Muscle of leg (tissue), 3 donors: ENCODE measurements at regions not wholly inside any gene's neighbourhood (a gene's known extent, or its start where the extent isn't known, plus 50 kb on each side); places are given as distances from the start of the nearest gene placed in this dataset.

ENCODE experiments used
- DNase-seq: peaks from one replicate; pipeline ENCODE4 v3.0.0; 2013
- H3K27ac ChIP-seq: one replicate; pipeline ENCODE4 v1.5.1; 2013; ENCODE audit warnings: mild to moderate bottlenecking, low read length, control low read depth
- H3K27me3 ChIP-seq: one replicate; pipeline ENCODE4 v1.6.1; 2013; ENCODE audit warnings: low read length; ENCODE audit not compliant: control insufficient read depth, insufficient read depth
- H3K36me3 ChIP-seq: one replicate; pipeline ENCODE4 v1.6.1; 2013; ENCODE audit warnings: low read length; ENCODE audit not compliant: control insufficient read depth, insufficient read depth
- H3K4me1 ChIP-seq: one replicate; pipeline ENCODE4 v1.6.1; 2013; ENCODE audit warnings: low read length; ENCODE audit not compliant: control insufficient read depth, insufficient read depth
- H3K4me3 ChIP-seq: one replicate; pipeline ENCODE4 v1.5.1; 2013; ENCODE audit warnings: low read length, control low read depth
- H3K9me3 ChIP-seq: replicated peaks from 2 replicates; pipeline ENCODE4 v1.6.1; 2013; ENCODE audit warnings: low read depth, low read length; ENCODE audit not compliant: control insufficient read depth
- WGBS: methylation state at CpG from one replicate; pipeline ENCODE4 v1.1.5; 2013; ENCODE audit warnings: missing lambda C conversion rate; ENCODE audit not compliant: insufficient coverage; 5-methylcytosine and 5-hydroxymethylcytosine counted together

DNA sequence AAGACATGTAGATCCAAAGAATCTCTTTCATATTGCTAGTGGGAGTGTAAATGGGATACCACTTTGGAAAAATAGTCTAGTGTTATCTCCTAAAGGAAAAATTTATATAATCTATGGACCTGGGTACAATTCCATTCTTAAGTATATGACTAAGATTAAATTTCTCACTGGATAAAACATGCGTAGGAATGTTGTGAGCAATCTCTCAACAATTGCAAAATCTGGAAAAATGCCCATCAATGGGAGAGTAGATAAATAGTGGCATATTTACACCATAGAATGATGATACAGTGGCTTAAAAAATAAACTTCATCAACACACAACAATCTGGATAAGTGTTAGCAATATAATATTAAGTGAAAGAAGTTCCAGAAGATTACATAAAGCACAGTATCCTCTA lies 469.5 kb downstream of the MAN2A1 start:
- no peak for DNase-seq
- Histone ChIP-seq H3K4me1 (no peaks in the 10 kb centered on the region), H3K27me3 (no peaks in the 10 kb centered on the region), H3K36me3 (no peaks in the 10 kb centered on the region), H3K4me3 (no peak overlapping the region), H3K9me3 (no peaks in the 10 kb centered on the region), H3K27ac (no peak overlapping the region)
- no CpG with 5 or more reads among the region's 1 CpG for WGBS

DNA sequence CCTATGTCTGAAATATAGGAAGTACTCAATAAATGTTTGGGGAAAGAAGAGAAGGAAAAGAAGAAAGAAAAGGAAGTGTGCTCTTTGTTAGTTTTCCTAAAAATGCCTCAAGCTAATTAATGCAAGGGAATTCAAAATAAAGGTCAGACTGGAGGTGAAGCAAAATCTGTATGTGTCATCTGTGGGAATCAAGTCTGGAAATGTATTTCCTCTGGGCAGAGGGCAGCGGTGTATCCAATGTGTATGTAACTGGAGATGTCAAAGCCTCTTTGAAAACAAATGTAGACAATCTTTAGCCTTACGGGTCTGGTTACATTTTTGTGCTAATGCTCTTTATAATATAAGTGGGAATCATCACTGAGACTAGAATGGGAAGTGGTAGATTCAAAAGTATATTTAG lies 471.4 kb downstream of the MAN2A1 start:
- DNase-seq, result no peak

DNA sequence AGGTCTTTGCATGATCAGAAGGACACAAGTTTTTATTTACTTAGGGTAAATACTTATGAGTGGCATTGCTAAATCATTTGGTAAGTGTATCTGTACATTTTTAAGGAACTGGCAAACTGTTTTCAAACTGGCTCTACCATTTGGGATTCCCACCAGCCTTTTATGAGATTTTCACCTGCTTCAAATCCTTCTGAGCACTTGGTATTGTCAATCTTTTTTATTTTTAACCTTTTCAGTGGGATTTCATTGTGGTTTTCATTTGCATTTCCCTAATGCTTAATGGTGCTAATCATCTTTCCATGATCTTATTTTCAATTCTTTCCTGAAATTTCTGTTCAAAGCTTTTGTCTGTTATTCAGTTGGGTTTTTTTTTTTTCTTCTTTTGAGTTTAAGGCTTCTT lies 475.6 kb downstream of the MAN2A1 start:
- no peak overlapping the region for H3K4me3 ChIP-seq
- H3K4me1 ChIP-seq, result no peaks in the 10 kb centered on the region
- H3K27ac ChIP-seq, result no peak overlapping the region
- H3K9me3 ChIP-seq, result peaks cover under 1% of the 10 kb centered on the region
- DNase-seq, result no peak
- no peaks in the 10 kb centered on the region for H3K36me3 ChIP-seq
- H3K27me3 ChIP-seq, result no peaks in the 10 kb centered on the region

More for the DNA sequence above, 471.4 kb downstream of the MAN2A1 start:
- H3K4me3 ChIP-seq, result no peak overlapping the region
- no peaks in the 10 kb centered on the region for H3K36me3 ChIP-seq
- H3K27me3 ChIP-seq, result no peaks in the 10 kb centered on the region
- no peaks in the 10 kb centered on the region for H3K9me3 ChIP-seq
- H3K4me1 ChIP-seq, result no peaks in the 10 kb centered on the region
- H3K27ac ChIP-seq, result no peak overlapping the region
- WGBS, result no CpG with 5 or more reads among the region's 2 CpGs

DNA sequence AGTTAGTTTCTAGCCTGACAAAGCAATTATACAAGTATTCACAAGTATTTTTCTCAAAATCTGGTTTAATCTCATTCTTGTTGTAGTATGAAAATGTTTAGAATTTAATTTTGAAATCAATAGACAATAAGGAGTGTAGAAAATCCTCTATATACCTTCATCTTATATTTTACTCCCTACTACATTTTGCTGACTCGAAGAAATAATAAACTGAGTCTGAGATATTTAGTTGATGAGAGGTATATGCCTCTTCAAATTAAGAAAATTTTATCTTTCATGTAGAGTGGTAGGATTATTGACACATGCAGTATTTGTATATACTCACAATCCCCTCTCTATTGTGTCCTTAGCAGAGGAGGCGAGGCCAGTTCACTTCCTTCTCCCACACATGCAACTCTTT lies 477.7 kb downstream of the MAN2A1 start:
- Histone ChIP-seq H3K27ac (no peak overlapping the region), H3K27me3 (no peaks in the 10 kb centered on the region), H3K4me1 (no peaks in the 10 kb centered on the region), H3K9me3 (peaks cover 10% of the 10 kb centered on the region), H3K36me3 (no peaks in the 10 kb centered on the region), H3K4me3 (no peak overlapping the region)
- no peak for DNase-seq
- 67% methylated on average over 1 of the region's 2 CpGs for WGBS

DNA sequence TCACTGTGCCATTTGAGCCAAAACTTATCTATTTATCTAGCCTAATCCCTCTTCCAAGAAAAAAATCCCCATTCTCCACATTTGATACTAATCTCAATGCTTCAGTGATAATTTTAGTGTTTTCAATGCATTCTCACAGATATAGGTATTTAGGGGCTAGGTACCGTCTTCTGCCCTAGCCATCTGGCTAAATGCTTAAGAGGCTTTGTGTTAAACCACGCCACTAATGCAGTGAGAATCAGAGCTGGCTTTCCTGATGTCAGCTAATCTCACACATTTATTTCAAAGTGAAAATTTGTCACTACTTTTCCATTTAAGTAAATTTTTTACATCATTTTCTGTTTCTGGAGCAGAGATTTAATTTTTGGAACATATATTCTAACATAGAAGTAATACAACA lies 479.7 kb downstream of the MAN2A1 start:
- no peaks in the 10 kb centered on the region for H3K27me3 ChIP-seq
- H3K27ac ChIP-seq, result no peak overlapping the region
- no peaks in the 10 kb centered on the region for H3K4me1 ChIP-seq
- no peaks in the 10 kb centered on the region for H3K36me3 ChIP-seq
- WGBS, result no CpG with 5 or more reads among the region's 2 CpGs
- peaks cover 10% of the 10 kb centered on the region for H3K9me3 ChIP-seq
- DNase-seq, result no peak
- no peak overlapping the region for H3K4me3 ChIP-seq

- Histone ChIP-seq H3K27me3 (no peaks in the 10 kb centered on the region), H3K9me3 (no peaks in the 10 kb centered on the region), H3K36me3 (no peaks in the 10 kb centered on the region), H3K4me1 (no peaks in the 10 kb centered on the region), H3K4me3 (no peak overlapping the region), H3K27ac (no peak overlapping the region)
- no peak for DNase-seq
- WGBS, result no CpG with 5 or more reads among the region's 2 CpGs
Observed at GRCh38 chr5:110177729-110178128, 488.0 kb downstream of the MAN2A1 start.

DNA sequence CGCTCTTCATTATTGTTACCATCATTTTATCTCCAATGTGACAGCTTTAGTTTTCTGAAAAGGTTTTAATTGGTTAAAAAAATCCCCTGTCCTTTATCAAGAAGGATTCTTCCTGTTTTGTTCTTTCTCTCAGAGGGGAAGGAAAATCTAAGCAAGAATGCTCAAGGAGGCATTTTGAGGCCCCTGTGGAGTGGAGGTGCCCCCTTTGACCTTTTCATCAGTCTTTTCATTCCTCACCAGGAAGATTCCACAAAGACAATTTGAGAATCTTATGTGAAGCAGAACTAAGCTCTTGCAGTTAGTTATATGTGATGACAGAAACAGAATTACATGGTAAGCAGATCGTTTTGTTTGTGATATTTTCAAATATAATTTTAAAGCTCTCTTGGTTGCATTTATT lies 489.6 kb downstream of the MAN2A1 start:
- DNase-seq, result no peak
- H3K27ac ChIP-seq, result no peak overlapping the region
- H3K27me3 ChIP-seq, result no peaks in the 10 kb centered on the region
- no peaks in the 10 kb centered on the region for H3K36me3 ChIP-seq
- no peaks in the 10 kb centered on the region for H3K9me3 ChIP-seq
- H3K4me1 ChIP-seq, result no peaks in the 10 kb centered on the region
- no peak overlapping the region for H3K4me3 ChIP-seq
- WGBS, result no CpG with 5 or more reads among the region's 2 CpGs

- no peak for DNase-seq
- no peaks in the 10 kb centered on the region for H3K27me3 ChIP-seq
- H3K9me3 ChIP-seq, result no peaks in the 10 kb centered on the region
- H3K36me3 ChIP-seq, result no peaks in the 10 kb centered on the region
- H3K4me3 ChIP-seq, result no peak overlapping the region
- H3K27ac ChIP-seq, result no peak overlapping the region
- no peaks in the 10 kb centered on the region for H3K4me1 ChIP-seq
Observed at GRCh38 chr5:110194191-110194590, 504.5 kb downstream of the MAN2A1 start.

GRCh38 chr5:110195288-110195687 lies 505.6 kb downstream of the MAN2A1 start:
- H3K9me3 ChIP-seq, result no peaks in the 10 kb centered on the region
- no peaks in the 10 kb centered on the region for H3K27me3 ChIP-seq
- no peaks in the 10 kb centered on the region for H3K36me3 ChIP-seq
- no peak for DNase-seq
- H3K27ac ChIP-seq, result no peak overlapping the region
- no peaks in the 10 kb centered on the region for H3K4me1 ChIP-seq
- WGBS, result no CpG with 5 or more reads among the region's 1 CpG
- no peak overlapping the region for H3K4me3 ChIP-seq

DNA sequence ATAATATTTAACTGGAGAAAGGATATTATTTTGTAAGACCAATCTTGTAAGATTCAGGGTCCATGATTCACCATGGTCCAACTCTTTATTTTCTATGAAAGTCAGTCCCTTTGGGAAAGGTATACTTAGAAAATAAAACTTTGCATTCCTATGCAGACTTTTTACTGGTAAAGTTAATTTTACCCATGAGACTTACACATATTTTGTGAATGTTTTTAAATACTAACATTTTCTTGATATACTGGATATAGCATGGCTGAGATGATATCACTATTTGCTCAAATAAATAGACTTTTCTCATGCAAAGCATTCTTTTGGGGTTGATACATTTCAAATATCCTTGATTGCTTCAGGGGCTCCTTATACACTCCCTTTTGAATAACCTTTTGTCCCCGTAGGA lies 512.1 kb downstream of the MAN2A1 start:
- no peak for DNase-seq
- Histone ChIP-seq H3K4me3 (no peak overlapping the region), H3K27me3 (no peaks in the 10 kb centered on the region), H3K27ac (no peak overlapping the region), H3K4me1 (no peaks in the 10 kb centered on the region), H3K36me3 (no peaks in the 10 kb centered on the region), H3K9me3 (no peaks in the 10 kb centered on the region)
- no CpG with 5 or more reads among the region's 1 CpG for WGBS

DNA sequence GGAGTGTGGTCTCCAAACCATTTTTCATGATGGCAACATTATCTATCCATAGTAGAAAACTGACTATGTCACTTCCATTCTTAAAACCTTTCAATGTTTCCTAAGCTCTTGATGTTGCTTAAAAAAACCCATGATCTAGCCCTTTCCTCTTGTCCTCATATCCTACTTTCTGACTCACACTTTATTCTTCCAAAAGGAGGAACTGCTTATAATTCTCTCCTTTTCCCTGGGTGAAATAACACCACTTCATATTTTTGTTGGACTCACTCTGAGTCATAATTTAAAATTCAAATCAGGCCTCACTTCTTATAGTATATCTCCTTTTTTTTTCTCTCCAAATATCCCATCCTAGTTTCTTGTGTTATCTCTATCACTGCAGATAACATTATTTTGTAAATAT lies 513.9 kb downstream of the MAN2A1 start:
- no peaks in the 10 kb centered on the region for H3K36me3 ChIP-seq
- no peaks in the 10 kb centered on the region for H3K9me3 ChIP-seq
- H3K4me3 ChIP-seq, result no peak overlapping the region
- no peaks in the 10 kb centered on the region for H3K4me1 ChIP-seq
- H3K27ac ChIP-seq, result no peak overlapping the region
- DNase-seq, result no peak
- no peaks in the 10 kb centered on the region for H3K27me3 ChIP-seq
